ENCODE measurements at regions not wholly inside any gene's neighbourhood (a gene's known extent, or its start where the extent isn't known, plus 50 kb on each side); places are given as distances from the start of the nearest gene placed in this dataset.

DNA sequence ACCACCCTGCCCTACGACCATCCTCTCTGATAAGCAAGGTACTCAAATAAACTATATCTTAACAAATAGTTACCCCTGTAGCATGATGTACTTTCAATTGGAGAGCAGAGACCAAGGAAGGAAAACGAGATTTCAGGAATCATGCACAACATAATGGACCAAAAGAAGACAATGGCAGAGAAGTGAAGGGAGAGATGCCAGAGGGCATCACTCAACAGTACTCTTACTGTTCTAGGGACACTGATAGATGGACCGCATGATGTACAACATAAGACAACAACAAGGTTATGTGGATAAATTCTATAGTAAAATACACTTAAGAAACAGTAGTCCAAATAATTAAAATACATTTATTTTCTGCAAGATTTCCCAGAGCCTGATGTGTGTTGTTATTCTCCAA is 77.5 kb upstream of the IFNG-AS1 start:
- DNase-seq, result no peak

GRCh38 chr12:67915335-67915851 is 73.9 kb upstream of the IFNG-AS1 start:
- no peak for DNase-seq

- DNase-seq, result no peak
Observed at GRCh38 chr12:67916266-67916970, 72.8 kb upstream of the IFNG-AS1 start.

DNA sequence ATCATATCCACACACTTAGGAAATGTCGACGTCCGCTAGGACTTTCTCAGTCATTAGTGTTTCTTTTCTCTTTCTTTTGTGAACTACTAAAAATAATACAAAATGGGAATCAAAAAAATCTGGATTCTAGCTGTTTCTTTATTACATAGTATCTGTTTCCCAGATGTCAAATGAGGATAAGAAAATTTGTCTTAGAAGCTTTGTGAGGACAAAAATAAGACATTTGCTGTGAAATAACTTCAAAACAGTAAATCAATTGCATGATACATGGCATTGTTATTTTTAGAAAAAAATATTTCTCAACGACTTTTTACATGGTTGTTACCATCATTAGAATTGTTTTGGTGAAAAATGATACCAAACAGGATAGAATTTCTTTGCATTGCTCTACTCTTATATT is 71.4 kb upstream of the IFNG-AS1 start:
- no peak for DNase-seq

DNA sequence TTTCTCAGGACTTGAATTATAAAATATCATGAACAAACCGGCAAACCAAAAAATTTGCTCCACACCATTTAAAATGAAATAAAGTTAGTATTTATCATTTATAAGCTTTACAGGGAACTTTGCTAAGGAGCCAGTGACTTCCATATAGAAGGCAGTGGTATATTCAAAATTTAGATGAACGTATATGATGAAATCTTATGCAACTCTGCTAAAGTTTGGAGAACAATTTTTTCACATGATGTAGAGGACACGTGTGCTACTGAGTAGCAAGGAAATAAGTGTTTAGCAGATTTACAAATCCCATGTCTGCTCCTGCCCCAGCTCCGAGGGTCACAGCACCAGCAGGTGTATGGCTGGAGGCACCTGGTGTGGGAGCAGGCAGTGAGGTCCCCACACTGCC is 70.8 kb upstream of the IFNG-AS1 start:
- DNase-seq, result no peak

- no peak for DNase-seq
Observed at GRCh38 chr12:67919406-67919805, 69.8 kb upstream of the IFNG-AS1 start.

DNA sequence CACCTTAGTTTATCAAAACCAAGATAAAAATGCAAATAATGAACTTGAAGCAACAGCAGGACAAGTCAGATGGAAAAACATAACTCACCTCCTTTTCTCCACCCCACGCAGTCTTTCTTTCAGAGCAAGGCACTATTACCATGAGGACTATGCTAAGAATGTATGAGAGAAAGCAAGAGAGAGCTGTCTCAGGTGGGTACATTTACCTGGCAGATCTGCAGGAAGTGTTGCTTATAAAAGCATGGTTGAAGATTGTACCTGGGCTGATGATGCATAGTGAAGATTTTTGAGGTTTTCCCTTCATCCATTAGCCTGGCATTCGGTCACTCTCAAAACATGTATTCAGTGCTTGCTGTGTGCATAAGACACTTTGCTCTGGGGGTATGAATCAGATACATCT is 68.8 kb upstream of the IFNG-AS1 start:
- DNase-seq, result no peak

GRCh38 chr12:67921286-67921685 is 68.0 kb upstream of the IFNG-AS1 start:
- no peak for DNase-seq

GRCh38 chr12:67922245-67922644 is 67.0 kb upstream of the IFNG-AS1 start:
- no peak for DNase-seq

- DNase-seq, result no peak
Observed at GRCh38 chr12:67925077-67925476, 64.2 kb upstream of the IFNG-AS1 start.

GRCh38 chr12:67925552-67925951 is 63.7 kb upstream of the IFNG-AS1 start:
- DNase-seq, result no peak

DNA sequence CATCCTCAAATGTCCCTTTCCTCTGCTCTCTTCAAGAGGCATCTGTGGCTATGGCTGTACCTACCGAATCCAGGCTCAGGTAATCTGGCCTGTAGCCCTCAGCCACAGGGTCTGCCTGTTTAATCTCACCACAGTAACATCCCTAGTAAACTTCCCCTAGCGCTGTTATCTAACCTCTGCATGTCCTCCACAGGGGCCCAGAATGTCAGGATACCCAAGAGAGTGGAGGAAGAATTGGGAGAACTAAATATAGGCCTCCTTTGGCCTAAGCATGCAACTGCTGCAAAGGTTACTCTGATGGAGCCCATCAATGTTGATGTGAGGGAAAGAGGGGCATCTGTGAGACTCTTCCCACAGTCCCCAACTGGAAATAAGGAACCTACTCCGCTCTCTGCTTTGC is 63.2 kb upstream of the IFNG-AS1 start:
- no peak for DNase-seq

- DNase-seq, result no peak
Observed at GRCh38 chr12:67927324-67927723, 61.9 kb upstream of the IFNG-AS1 start.

- DNase-seq, result no peak
Observed at GRCh38 chr12:67927815-67928214, 61.4 kb upstream of the IFNG-AS1 start.

- no peak for DNase-seq
Observed at GRCh38 chr12:67928621-67929383, 60.4 kb upstream of the IFNG-AS1 start.

DNA sequence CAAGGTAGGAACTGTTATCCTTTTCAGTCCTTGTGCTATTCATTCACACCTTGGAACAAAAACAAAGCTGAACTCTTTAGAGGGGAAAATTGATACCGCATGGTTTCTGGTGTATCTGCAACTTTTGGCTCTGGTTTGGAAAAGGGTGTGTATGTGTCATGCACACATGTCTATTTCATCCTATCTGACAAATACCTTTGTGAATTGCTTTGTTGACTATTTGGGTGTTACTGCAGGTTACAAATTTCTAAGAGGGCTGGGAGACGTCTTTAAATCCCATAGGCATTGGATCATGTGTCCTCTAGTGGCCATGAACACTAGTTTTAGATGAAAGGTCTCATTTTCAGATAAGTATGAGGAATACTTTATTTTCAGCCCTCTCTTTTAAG is 59.9 kb upstream of the IFNG-AS1 start:
- no peak for DNase-seq

GRCh38 chr12:67937822-67938221 is 51.4 kb upstream of the IFNG-AS1 start:
- DNase-seq, result no peak

Measured in activated CD4-positive, alpha-beta T cell treated with anti-CD3 and anti-CD28 coated beads, Interleukin-2, Interleukin-6, amounts not matched to agents 100 ng/mL and 50 ng/mL, durations not matched to agents 16 hours and 8 hours (primary cell).